ENCODE measurements at regions not wholly inside any gene's neighbourhood (a gene's known extent, or its start where the extent isn't known, plus 50 kb on each side); places are given as distances from the start of the nearest gene placed in this dataset.

DNA sequence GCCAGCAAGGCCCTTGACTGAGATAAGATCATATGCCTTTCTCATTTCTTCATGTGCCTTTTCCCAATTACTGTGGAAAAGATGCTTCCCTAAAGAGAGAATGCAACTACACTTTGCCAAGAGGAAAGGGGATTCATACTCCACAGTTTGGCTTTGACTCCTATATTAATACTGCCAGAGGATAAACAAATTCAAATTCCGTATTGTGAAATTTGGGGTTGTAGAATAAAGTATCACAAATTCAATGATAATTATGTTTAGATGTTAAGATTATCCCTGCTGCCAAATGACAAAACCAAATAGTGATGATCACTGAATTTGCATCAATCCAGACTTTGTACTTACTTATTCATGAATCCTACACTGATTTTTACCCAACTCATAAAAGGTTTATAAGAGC lies 88.5 kb upstream of the MNS1 start:
- Histone ChIP-seq H2AFZ (ENCODE audit: control insufficient read depth, low read depth, low read length) (no peak overlapping the region), H3K27me3 (replicated peaks in 1 of 2; ENCODE audit: control insufficient read depth in 2 of 2, insufficient read depth in 2 of 2, low read length in 1 of 2) (no peaks in the 10 kb centered on the region), H3K9me3 (replicated peaks; ENCODE audit: control insufficient read depth, insufficient read depth, low read length) (no peaks in the 10 kb centered on the region; the same call in 2 of the 3 replicates), H3K79me2 (ENCODE audit: control insufficient read depth, insufficient read depth, low read length) (no peaks in the 10 kb centered on the region), H3K9ac (ENCODE audit: control insufficient read depth, insufficient read depth, low read length) (no peak overlapping the region), H3K27ac (ENCODE audit: control insufficient read depth, insufficient read depth) (no peak overlapping the region), H3K4me3 (no peak overlapping the region), H4K20me1 (ENCODE audit: control insufficient read depth, insufficient read depth) (no peaks in the 10 kb centered on the region), H3K4me1 (ENCODE audit: control insufficient read depth, insufficient read depth, low read length) (no peaks in the 10 kb centered on the region), H3K36me3 (ENCODE audit: control insufficient read depth in 2 of 2, insufficient read depth in 2 of 2, low read length in 1 of 2) (no peaks in the 10 kb centered on the region), H3K4me2 (ENCODE audit: control insufficient read depth, insufficient read depth) (no peak overlapping the region)
- in situ Hi-C loops (cut with MboI) (no loop called here), intact Hi-C loops (cut with micrococcal nuclease; ENCODE audit: unreplicated experiment) (no loop called here)
- SMC1A ChIA-PET (ENCODE audit: uncharacterized antibody, unreplicated experiment) = no interaction called here
- ATAC-seq (no peak), DNase-seq (ENCODE audit: low read depth, low spot score) (no peak), FAIRE-seq (no peak)
- 0% methylated on average over 1 of the region's 1 CpG for WGBS (ENCODE audit: insufficient coverage, insufficient replicate concordance, low lambda C conversion rate, missing lambda C conversion rate)
- no TSS peak for BruUV-seq (replicated peaks)
- POLR2A ChIA-PET = no interaction called here
- CTCF ChIA-PET = no interaction called here
- TF ChIP-seq NFYA (IDR thresholded peaks at IDR 0.05; ENCODE audit: borderline replicate concordance, low read depth, low read length) = no peak
- TF ChIP-seq BHLHE40 (IDR thresholded peaks at IDR 0.05; ENCODE audit: borderline replicate concordance in 1 of 2, low read depth in 2 of 2, low read length in 1 of 2) = no peak
- TF ChIP-seq, protein P1, sequence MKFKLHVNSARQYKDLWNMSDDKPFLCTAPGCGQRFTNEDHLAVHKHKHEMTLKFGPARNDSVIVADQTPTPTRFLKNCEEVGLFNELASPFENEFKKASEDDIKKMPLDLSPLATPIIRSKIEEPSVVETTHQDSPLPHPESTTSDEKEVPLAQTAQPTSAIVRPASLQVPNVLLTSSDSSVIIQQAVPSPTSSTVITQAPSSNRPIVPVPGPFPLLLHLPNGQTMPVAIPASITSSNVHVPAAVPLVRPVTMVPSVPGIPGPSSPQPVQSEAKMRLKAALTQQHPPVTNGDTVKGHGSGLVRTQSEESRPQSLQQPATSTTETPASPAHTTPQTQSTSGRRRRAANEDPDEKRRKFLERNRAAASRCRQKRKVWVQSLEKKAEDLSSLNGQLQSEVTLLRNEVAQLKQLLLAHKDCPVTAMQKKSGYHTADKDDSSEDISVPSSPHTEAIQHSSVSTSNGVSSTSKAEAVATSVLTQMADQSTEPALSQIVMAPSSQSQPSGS (IDR thresholded peaks at IDR 0.05; ENCODE audit: low read length) = no peak
- TF ChIP-seq SMC3 (IDR thresholded peaks at IDR 0.05; ENCODE audit: borderline replicate concordance, low read length) = no peak
- TF ChIP-seq, protein P2, sequence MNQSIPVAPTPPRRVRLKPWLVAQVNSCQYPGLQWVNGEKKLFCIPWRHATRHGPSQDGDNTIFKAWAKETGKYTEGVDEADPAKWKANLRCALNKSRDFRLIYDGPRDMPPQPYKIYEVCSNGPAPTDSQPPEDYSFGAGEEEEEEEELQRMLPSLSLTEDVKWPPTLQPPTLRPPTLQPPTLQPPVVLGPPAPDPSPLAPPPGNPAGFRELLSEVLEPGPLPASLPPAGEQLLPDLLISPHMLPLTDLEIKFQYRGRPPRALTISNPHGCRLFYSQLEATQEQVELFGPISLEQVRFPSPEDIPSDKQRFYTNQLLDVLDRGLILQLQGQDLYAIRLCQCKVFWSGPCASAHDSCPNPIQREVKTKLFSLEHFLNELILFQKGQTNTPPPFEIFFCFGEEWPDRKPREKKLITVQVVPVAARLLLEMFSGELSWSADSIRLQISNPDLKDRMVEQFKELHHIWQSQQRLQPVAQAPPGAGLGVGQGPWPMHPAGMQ (IDR thresholded peaks at IDR 0.05; ENCODE audit: borderline replicate concordance) = no peak
- TF ChIP-seq YBX1 (IDR thresholded peaks at IDR 0.05) = no peak
- no peak for TF ChIP-seq CBX5 (IDR thresholded peaks at IDR 0.05; ENCODE audit: low read depth)
- TF ChIP-seq, protein P3, sequence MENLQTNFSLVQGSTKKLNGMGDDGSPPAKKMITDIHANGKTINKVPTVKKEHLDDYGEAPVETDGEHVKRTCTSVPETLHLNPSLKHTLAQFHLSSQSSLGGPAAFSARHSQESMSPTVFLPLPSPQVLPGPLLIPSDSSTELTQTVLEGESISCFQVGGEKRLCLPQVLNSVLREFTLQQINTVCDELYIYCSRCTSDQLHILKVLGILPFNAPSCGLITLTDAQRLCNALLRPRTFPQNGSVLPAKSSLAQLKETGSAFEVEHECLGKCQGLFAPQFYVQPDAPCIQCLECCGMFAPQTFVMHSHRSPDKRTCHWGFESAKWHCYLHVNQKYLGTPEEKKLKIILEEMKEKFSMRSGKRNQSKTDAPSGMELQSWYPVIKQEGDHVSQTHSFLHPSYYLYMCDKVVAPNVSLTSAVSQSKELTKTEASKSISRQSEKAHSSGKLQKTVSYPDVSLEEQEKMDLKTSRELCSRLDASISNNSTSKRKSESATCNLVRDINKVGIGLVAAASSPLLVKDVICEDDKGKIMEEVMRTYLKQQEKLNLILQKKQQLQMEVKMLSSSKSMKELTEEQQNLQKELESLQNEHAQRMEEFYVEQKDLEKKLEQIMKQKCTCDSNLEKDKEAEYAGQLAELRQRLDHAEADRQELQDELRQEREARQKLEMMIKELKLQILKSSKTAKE (IDR thresholded peaks at IDR 0.05; ENCODE audit: low read depth, poor library complexity, severe bottlenecking) = no peak
- no peak for TF ChIP-seq SUZ12 (IDR thresholded peaks at IDR 0.05; ENCODE audit: unreplicated experiment)
- no peak for TF ChIP-seq NFIC (IDR thresholded peaks at IDR 0.05; ENCODE audit: low read depth, low read length)
- TF ChIP-seq, protein P4, sequence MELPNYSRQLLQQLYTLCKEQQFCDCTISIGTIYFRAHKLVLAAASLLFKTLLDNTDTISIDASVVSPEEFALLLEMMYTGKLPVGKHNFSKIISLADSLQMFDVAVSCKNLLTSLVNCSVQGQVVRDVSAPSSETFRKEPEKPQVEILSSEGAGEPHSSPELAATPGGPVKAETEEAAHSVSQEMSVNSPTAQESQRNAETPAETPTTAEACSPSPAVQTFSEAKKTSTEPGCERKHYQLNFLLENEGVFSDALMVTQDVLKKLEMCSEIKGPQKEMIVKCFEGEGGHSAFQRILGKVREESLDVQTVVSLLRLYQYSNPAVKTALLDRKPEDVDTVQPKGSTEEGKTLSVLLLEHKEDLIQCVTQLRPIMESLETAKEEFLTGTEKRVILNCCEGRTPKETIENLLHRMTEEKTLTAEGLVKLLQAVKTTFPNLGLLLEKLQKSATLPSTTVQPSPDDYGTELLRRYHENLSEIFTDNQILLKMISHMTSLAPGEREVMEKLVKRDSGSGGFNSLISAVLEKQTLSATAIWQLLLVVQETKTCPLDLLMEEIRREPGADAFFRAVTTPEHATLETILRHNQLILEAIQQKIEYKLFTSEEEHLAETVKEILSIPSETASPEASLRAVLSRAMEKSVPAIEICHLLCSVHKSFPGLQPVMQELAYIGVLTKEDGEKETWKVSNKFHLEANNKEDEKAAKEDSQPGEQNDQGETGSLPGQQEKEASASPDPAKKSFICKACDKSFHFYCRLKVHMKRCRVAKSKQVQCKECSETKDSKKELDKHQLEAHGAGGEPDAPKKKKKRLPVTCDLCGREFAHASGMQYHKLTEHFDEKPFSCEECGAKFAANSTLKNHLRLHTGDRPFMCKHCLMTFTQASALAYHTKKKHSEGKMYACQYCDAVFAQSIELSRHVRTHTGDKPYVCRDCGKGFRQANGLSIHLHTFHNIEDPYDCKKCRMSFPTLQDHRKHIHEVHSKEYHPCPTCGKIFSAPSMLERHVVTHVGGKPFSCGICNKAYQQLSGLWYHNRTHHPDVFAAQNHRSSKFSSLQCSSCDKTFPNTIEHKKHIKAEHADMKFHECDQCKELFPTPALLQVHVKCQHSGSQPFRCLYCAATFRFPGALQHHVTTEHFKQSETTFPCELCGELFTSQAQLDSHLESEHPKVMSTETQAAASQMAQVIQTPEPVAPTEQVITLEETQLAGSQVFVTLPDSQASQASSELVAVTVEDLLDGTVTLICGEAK (IDR thresholded peaks at IDR 0.05; ENCODE audit: borderline replicate concordance) = no peak
- RAD21 ChIA-PET (ENCODE audit: unreplicated experiment) = no interaction called here

Measured in GM12878 (cell line).